Activated T-cell treated with anti-CD3 and anti-CD28 coated beads for 1 hour (primary cell): ENCODE measurements at regions not wholly inside any gene's neighbourhood (a gene's known extent, or its start where the extent isn't known, plus 50 kb on each side); places are given as distances from the start of the nearest gene placed in this dataset.

Experiments used
- DNase-seq: peaks from one replicate; pipeline ENCODE4 v3.0.0-alpha.2; 2020; ENCODE audit warnings: low read depth

GRCh38 chr13:75132701-75133695 lies 349.0 kb downstream of the TBC1D4 start:
- DNase-seq = no peak

DNA sequence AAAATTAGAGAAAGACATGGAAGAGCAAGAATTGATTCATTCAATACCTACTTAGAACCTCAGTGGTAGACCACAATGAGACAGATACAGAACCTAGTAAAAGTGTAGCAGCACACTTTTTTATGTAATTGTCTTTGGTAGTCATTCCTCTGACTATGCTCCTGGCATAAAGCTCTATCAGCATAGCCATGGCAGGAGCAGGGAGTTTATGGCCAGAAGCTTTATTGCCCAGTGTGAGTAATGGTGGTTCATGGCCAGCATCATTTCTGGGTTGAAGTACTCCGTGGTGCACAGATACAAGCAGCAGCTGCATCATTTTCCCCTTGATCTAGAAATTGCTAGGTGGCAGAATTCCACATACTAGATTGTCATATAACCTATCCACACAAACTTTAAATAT lies 352.6 kb downstream of the TBC1D4 start:
- no peak for DNase-seq

DNA sequence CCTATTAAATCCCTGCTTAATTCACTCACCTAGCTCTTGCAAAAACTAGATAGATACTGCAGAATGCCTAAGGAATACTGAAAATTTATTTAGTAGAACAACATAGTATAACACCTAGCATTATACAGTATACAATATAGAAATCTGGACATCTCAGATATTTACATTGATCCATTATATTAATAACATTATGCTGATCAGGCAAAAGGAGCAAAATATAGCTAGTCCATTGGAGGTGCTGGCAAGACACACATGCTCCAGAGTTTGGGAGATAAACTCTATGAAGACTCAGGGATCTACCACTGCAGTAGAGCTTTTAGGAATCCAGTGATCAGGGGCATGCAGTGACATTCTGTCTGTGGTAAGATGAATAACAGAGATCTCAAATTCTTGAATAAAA lies 357.6 kb downstream of the TBC1D4 start:
- DNase-seq = no peak

DNA sequence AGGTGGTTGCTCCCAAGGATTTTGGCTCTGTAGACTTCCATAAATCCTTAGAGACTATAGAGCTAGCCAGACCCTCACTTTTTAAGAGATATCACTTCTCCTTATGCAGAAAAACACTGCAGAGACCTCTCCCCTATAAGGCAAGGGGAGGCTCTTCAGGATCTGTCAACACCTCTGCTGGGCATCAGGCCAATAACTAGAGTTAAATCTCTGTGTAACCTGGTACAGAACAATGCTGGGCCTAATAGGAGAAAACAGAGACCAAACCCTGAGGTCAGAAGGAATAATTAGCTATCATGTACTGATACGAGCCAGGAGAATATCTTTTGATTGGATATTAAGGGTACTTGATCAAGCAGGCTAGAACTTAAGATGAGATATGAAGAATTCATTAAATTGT lies 358.5 kb downstream of the TBC1D4 start:
- DNase-seq = no peak

DNA sequence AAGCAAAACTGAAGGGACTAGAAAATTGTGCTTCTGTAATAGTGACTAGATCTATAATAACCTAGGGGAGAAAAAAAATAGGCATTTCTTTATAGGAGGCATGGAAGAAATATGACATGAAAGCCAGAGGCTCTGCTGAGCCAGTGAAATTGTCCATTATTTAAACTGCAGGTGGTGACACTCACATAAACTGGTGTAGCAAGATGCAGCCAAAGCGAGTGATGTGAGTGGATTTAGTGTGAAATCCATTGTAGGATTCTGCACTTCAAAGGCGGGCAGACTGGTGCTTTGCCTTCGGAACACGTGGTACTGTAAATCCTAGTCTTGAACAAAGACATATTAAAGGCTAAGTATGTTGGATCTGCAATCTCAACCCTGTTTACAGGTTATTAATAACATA lies 361.9 kb downstream of the TBC1D4 start:
- no peak for DNase-seq

DNA sequence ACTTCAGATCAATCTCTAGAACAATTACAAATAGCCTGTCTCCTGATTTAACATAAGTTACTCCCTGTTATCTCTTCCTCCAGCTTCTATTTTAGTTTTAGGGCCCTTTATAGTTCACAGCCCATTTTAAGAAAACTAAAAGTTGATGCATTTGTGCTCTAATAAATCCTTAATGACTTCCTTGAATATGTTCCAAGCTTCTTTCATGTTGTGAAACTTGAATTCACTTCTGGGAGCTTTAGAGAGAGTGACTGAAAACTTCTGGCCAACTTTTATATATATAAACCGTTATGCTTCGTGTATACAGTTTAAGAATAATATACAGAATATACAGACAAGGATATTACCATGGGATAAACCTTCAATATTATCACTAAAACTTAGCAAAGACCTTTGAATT lies 366.8 kb downstream of the TBC1D4 start:
- no peak for DNase-seq

DNA sequence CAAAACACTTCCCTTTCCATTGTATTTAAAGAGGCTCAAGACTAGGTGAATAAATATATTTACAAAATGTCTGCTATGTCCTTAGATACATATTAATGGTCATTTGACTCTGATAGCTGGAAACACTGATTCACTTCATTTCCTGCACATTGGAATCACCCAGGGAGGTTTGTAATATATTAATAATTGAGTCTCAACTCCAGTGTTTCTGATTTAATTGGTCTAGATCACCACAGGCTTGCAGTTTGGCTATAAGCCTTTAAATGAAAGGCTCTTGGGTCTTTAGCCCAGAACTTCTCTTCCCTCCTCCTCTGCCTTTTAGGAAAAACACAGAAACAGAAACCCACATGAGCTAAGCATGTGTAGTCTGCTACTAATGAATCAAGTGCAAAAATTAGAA lies 378.0 kb downstream of the TBC1D4 start:
- no peak for DNase-seq

DNA sequence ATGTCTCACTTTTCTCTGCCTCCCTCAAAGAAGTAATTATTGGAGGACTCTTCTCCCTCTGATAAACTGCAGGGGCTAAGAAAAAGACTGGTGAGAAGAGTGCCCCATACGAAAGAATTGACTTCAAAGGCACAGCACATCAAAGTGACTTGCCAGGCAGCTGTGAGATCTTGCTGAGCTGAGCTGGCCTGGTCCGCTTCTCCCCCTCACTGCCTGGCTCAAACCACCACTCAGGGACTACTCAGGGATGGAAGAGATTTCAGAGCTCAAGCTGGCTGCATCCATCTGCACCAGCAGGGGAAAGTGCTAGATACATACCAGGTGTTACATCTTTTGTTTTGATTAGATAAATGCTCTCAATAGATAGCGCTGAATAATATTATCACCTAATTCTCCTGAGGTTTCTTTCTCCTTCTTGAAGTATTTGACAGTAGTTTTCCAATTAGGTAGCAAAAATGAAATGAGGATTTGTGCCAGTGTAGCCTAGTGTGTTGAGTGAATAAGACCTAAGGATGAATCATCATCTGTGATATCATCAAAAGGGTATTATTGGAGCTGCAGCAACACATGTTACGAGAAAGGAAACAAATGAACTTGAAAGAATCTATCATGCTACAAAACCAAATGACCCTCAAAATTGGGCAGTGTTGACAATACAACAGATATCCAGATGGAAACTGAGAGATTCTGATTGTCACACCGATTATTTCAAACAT lies 379.8 kb downstream of the TBC1D4 start:
- DNase-seq = no peak

DNA sequence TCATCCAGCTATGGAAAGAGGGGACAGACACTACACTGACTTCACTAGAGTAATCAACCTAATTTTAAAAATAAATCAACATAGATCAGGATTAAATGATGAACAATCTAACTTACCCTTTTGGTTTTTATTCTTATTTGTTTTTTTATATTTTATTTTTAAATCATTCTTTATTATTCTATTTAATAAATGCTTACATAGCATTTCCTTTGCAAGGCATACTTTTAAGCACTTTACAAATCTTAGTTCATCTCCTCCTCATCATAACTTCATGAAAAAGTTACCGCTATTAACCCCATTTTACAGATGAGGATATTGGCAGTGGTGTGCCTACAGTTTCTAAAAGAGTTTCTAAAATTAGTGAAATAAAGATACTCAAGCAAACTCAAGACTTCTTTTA lies 380.6 kb downstream of the TBC1D4 start:
- DNase-seq = no peak

- no peak for DNase-seq
Observed at GRCh38 chr13:75092143-75092542, 389.8 kb downstream of the TBC1D4 start.

DNA sequence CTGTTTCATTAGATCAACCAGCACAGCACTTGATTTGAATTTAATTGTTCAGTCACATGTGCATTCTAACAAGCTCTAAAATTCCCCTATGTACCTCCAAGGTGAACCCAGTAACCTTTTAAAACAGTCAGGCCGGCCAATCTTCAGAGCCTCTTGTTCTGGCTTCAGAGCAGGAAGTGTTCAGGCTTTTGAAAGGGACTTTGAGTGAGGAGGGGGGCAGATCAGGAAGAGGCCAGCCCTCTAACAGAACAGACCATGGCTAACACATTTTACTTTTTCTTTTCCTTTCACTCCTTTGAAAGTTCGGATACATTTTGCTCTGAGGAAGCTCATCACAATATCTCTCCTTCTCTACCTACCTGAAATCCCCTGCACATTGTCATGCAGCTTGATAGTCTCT lies 390.3 kb downstream of the TBC1D4 start:
- DNase-seq = no peak

- DNase-seq = no peak
Observed at GRCh38 chr13:75090872-75091615, 390.9 kb downstream of the TBC1D4 start.

GRCh38 chr13:75088915-75089314 lies 393.1 kb downstream of the TBC1D4 start:
- DNase-seq = no peak

GRCh38 chr13:75079226-75079625 lies 402.7 kb downstream of the TBC1D4 start:
- no peak for DNase-seq

DNA sequence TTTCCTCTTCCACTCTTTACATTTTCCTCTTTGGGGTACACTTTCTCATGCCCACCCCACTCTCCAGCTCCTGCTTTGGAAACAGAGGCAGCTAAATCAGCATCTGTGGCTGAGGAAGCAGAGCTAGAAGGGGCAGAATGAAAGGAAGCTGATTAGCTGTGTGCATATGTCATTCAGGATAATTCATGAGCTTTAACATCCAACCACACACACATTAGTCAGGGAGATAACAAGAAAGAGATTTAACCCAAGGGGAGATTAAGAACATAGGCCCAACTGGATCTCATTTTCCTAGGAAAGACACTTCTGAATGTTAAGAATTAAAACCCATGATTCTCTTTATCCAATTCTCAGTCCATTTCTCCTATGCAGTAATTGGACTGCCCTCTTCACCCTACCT lies 405.5 kb downstream of the TBC1D4 start:
- no peak for DNase-seq

GRCh38 chr13:75073786-75074185 lies 408.2 kb downstream of the TBC1D4 start:
- DNase-seq = no peak

GRCh38 chr13:75072891-75073290 lies 409.1 kb downstream of the TBC1D4 start:
- no peak for DNase-seq

- no peak for DNase-seq
Observed at GRCh38 chr13:75072368-75072767, 409.6 kb downstream of the TBC1D4 start.

- DNase-seq = no peak
Observed at GRCh38 chr13:75071796-75072195, 410.2 kb downstream of the TBC1D4 start.

DNA sequence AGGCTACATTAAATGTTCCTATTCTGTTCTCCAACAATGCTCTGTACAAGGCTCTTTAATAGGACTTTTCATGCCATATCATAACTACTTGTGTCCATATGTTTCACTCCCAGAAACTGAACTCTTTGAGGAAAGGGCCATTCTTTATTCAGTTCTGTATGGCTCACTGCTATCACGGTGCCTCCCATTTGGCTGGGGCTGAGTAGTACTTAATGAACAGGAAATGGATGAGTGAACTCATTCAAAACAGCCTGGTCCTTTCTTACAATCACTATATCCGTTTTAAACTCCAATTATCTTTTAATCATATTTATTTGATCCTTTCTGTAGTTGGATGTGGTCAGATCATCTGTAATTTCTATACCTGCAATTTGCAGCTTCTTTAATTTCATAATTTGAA lies 410.6 kb downstream of the TBC1D4 start:
- DNase-seq = no peak

- DNase-seq = no peak
Observed at GRCh38 chr13:75061909-75062308, 420.1 kb downstream of the TBC1D4 start.

DNA sequence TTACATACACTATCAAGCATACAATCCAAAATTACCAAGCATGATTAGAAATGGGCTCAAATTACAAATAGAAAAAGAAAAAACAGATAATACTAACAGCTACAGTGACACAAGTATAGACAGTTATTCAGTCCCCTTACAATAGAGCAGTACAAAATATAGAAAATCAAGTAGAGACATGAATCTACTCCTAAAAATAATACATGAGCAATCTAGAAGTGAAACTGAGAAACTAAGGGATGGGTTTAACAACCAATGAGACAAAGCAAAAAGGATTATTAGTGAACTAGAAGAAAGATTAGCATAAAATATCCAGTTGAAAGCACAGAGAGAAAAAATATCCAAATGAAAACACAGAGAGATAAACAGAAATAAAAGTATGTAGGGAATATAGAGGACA lies 426.7 kb downstream of the TBC1D4 start:
- DNase-seq = no peak

DNA sequence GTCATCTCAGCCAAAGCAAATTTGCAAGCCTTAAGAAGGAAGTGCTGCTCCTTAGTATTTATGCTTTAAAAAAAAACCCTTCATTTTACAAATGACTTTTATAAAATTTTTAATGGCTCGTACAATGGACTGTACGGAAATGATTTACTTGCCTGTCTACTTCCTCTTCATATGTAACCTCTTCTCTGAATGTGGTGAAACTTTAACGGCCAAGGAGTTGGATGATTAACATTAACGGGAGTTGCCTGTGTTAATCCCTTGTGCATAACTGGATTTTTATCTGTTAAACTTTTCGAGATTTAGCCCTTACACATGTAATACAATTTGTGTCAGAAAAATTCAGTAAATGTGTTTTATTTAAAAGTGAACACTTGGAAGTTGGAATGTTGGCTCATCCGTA lies 429.4 kb downstream of the TBC1D4 start:
- DNase-seq = no peak
